GM18498 (cell line): ENCODE measurements at regions not wholly inside any gene's neighbourhood (a gene's known extent, or its start where the extent isn't known, plus 50 kb on each side); places are given as distances from the start of the nearest gene placed in this dataset.

ENCODE experiments used
- ATAC-seq: cut with Tn5 transposase; IDR thresholded peaks from one replicate; pipeline ENCODE4 v1.9.1; 2021; ENCODE audit warnings: mild to moderate bottlenecking, moderate library complexity; ENCODE audit not compliant: unreplicated experiment

DNA sequence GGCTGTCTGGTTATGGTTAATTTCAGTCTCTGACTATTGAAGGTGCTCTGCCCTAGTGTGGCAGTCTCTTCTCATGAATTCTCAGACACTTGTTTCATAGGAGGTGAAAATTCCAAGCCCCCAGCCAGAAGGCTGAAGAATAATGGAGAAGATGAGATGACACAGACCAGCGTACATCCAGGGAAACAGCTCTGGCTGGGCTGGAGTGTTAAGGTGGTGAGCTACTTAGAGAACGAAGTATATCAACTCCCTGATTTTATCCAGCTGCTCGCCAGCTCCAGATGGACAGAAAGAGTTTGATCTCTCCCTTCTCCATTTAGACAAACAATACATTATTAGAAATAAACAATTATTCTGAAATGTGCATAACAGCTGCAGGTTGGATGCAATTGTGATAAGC is 494.5 kb upstream of the RGMA start:
- ATAC-seq, result no peak

DNA sequence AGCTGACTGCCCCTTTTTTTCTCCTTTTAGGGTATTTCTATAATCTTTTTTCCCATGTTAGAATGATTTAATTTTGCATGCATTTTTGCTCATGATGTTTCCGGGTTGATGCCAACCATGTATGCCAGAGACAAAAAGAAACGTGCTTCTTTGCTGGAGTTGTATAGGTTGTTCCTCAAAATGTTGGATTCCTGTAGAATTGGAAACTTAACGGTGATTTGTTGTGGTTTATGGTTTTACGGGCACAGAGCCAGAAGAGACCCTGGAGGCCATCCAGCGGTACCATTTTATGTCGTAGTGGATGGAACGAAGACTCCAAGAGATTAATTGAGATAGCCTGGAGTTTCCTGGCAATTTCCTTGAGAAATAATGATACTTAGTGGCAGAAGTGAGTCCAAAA is 481.5 kb upstream of the RGMA start:
- ATAC-seq, result no peak

DNA sequence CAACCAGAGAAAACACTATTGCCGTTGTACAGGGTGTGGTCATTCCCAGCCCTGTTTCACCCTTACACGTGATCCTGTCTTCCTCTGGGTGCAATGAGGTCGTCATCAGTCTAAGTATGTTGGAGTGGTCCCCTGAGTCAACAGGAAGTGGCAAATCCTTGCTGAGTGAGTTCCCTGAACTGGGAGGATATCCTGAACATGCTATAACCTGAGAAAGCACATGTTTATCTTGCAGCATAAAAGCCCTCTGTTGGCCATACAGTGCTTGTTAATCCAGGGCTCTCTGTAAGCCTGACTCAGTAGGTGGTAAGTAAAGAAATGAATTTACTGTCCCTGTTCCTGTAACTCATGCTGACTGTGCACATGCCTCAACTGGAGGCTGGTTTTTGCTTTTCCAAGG is 477.8 kb upstream of the RGMA start:
- no peak for ATAC-seq

DNA sequence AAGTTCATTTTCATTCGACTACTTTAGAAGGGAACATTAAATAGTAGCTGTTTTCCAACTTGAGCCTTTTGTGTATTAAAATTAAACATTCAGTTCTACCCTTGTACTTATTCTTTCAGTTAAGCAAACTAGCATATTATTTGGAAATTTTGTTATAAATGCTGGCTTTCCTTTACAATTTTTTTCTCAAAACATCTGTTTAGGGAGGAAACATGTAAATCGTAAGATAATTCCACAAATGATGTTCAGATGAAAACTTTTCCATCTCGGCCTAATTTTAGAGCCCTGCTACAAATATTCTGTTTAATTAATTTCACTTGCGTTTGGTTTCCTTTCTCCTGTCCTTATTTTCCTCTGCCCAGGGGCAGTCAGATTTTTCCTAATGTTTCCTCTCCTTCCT is 476.2 kb upstream of the RGMA start:
- no peak for ATAC-seq

DNA sequence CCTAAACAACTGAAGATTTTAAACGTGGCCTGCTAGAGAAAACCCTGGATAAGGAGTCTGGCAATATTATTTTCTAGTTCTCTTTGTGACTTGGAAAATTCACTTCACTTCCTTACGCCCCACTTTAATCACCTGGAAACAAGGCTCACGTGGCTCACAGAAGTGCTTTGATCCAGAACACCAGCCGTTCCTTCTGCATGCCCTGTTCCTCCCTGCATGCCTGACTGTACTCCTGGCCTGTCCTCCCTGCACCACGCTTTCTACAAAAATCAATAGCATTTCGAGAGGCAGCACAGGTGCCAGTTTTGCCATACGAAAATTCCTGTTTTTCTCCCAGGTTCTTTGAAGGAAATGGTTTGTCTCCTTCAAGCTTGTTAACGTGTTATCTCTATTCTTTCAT is 474.2 kb upstream of the RGMA start:
- no peak for ATAC-seq

DNA sequence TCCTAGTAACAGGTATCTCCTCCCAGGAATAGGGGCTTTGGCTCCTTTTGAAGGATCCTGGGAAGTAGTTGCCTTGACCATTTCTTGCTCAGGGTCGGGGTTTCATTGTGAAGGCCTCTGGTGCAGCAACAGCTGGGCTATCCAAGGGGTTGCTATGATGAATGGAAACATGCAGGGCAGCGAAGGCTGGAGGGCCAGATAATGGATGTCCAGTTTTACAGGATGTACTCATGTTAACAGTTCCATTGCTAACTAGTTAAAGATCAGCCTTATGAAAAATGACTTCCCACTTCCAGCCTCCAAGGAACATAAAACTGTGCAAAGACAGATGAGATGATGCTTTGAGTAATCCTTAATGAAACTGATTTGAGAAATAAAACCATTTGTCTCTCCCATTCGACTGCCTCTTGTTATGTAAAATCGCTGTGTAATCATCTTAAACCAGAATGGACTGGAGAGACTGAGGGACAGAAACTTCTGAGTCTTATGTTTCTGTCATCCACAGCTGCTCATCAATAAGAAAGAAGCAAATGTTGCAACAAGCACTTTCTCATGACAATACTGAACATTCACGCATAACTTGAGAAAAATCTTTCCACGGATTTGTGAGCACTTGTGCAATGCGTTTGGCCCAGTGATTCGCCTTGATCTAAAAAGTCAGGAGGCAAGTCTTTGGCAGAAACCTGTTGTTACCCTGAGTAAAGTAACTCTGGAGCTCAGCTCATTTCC is 473.5 kb upstream of the RGMA start:
- no peak for ATAC-seq

DNA sequence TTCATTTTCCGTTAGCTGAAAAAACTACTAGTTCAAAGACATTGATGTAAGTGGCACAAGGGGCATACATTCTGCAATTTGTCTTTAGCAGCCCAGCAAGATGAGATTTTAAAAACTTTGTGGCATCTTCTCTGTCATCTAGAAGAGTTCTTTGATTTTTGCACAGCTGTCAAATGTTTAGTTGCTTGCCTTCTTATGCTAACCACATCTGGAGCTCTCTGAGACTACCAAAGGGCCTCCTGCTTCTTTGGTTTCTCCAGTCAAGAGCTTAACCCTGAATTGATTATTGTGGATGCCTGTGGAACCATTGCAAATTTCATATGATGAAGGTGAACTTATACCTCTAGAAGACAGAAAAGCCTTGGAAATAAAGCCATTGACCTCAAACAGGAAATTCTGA is 468.7 kb upstream of the RGMA start:
- ATAC-seq, result no peak

DNA sequence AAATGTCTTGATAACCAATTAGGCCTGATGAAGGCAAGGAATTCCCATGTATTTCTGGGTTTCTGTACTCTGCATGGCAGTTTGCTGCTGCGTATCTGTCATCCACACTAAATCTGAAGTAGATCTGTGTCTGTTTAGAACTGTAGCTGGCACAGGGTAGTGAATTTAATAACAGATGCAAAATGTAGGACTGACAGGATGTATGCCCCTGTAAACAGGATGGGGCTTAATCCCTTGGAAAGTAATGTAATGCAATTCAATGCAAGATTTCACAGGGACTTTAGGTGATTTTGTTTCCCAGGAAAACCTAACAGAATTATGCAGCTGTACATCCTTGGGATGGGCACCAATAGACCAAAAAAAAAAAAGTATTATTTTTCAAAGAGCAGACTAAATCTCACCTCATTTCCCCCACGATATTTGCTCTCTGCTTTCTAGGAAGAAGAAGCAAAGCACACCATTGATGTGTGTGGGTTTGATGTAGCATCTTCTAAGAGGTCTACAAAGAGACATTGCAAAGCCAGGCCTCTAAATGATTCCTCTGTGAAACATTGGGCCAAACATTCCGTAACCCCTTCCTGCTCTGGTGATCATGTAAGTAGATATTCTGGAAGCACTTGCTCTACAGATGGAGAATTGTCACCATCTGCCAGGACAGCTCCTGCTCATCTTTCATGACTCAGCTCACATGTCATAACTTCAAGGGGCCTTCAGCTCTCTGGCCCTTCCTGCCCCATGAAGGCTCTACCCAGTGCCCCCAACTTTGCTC is 464.3 kb upstream of the RGMA start:
- ATAC-seq, result no peak

DNA sequence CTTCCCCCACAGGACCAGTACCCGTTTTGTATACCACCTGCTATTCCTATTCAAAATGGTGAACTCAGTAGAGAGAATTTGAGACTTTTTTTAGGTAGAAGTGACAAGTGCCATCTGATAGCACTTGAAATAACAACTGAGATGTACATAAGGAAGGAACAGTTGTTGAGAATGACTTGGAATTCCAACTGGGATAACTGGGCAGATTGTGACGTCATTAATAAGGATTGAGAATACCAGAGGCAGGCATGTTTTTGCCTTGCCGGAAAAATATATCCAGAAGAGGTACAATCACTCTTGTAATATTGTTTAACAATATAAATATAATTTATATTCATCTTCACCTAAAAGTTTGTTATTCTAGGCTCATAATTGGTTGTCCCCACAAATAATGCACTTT is 454.1 kb upstream of the RGMA start:
- ATAC-seq, result no peak

DNA sequence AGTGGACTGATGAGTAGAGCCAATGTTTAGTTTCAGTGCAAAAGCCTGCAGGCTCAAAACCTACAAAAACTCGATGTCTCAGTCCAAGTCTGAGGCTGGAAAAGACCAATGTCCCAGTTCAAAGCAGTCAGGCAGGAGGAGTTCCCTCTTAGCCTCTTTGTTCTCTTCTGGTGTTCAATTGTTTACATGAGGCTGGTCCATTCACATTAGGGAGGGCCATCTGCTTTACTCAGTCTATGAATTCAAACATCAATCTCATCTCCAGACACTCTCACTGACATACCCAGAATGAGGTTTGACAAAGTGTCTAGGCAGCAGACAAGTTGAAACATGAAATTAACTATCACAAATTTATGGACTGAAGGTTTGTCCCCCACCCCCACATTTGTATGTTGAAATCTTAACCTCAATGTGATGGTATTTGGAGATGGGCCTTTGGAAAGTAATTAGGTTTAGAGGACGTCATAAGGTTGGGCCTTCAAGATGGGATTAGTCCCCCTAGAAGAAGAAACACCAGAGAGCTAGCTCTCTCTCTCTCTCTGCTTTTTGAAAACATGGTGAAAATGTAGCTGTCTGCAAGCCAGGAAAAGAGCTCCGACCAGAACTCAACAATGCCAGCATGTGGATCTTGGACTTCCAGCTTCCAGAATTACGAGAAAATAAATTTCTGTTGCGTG is 438.5 kb upstream of the RGMA start:
- no peak for ATAC-seq

DNA sequence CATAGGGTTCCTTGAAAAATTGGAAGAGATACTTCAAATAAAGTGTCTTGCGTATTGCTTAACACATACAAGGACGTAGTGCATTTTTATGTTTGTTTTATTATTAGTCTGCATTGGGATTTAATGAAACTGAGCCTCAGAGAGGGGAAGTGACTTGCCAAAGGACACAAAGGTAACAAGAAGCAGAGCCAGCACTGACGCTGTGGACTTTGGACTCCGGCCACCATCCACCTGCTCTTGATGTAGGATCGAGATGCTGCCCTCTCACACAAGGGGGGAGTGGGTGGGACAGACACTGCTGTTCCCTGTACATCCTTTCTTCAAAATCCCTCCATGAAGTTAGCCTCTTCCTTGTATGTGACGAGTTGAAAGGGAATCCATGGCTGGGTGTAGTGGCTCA is 435.4 kb upstream of the RGMA start:
- ATAC-seq, result no peak

DNA sequence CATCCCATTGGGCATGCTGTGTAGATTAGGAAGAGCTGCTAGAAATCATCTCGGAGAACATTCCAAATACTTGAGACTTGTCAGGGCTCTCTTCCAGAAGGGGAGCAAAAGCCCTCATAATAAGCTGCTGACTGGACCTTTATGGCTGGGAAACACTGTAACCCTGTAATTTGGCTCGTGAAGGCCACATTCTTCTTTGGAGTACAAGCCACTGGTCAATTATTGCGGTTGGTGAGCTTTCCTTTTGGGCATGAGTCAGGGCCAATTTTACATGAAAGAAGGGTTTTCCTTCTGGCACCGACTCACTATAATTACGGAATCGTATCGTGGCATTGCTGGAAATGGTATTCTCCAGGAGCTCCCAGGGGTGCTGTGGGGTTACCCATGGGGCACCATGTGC is 434.5 kb upstream of the RGMA start:
- ATAC-seq, result no peak

DNA sequence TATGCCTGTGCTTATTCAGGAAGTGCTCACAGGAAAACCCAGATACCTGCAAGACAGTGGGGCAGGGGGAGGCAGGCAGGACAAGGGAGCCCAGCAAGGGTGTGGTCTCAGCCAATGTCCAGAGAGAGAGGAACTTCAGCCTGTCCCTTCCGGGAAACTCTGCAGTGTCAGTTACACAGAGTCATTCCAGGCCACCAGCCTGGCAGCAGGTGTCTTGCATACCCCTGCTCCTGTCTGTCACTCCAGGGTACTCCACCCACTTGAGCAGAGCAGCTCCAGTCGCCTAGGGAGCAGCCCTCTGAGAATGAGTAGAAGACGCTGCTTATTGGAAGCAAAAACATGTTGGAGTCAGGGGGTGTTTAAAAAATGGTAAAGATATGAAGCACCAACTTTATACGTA is 431.2 kb upstream of the RGMA start:
- ATAC-seq, result no peak

DNA sequence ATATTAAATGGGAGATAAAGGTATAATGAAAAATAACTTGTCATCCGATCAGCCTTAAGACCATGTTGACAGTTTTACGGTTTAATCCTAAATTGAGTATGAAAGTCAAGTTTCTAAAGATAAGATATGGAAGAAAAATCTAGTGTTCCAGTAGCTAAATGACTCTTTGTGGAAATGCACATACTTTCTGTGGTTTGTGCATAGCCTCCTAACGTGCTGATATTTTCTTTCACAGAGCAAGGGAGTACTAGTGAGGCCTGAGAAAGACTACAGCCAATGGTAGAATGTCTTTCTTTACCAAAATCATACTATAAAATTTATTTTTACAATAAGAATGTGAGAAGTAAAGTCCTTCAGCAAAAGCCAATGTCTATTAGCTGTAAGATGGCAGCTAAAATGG is 430.6 kb upstream of the RGMA start:
- no peak for ATAC-seq

DNA sequence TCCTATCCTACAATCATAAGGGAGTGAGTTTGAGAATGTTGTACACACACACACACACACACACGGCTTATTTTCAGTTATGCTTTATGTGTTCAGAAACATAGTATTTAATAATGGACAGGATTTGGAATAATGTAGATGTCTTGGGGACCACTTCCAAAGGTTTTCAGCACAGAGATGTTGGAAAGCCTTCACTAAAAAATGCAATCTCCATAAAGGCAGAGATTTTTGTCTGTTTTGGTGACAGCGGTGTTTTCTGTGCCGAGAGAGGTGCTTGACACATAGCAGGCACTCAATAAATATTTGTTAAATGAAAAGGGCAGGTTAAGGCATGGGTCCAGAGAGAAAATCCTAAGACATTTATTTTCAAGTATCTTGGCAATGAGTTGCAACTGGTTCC is 428.2 kb upstream of the RGMA start:
- no peak for ATAC-seq

DNA sequence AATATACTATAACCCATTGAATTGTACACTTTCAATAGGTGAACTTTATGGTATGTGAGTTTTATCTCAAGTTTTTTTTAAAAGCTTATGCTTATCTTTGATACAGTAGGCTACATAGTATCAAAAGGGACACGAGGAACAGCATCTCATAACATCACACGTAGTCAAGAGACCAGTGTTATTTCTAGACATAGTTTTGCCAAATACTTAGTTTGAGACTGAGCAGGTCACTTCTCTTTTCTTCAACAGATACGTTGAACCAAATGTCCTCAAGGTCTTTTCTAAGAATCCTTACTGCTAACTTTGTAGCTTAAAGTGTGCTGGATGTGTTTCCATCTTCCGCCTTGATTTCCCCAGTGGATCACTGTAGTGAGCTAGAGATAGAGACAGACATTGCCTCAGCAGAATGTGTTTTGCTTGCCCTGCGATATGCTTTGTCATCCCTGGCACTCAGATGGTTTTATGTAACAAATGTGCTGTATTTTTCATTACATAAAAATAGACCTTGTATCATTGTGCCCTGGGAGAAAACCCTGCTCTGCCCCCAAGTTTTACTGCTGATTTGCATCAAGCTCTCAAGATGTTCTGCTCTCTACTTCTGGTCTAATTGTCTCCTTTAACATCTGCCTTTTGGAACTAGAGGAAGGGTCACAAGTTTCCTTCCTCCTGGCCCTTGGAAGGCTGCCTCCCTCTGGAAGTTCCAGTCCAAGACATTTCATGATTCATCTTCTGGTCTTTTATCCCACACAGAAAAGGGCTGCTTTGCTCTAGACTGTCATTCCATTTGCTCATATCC is 426.4 kb upstream of the RGMA start:
- ATAC-seq, result no peak

DNA sequence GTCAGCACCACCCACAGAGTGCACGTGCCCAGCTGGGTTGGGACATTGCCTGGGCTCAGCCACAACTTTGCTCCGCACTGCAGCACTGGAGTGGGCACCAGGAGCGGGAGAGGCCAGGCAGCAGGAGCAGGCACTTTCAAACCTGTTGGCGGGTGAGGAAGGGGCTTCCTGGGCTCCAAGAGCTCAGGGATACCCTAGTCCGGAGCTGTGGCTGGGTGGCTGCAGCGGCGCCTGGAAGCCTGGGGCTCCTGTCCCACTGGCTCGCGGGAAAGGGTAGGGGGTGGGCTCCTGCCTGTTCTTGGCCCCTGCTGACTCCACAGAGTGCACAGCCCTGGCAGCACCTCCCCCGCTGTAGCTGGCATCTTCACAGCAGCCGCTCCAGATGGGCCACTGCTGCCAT is 417.6 kb upstream of the RGMA start:
- ATAC-seq, result no peak

DNA sequence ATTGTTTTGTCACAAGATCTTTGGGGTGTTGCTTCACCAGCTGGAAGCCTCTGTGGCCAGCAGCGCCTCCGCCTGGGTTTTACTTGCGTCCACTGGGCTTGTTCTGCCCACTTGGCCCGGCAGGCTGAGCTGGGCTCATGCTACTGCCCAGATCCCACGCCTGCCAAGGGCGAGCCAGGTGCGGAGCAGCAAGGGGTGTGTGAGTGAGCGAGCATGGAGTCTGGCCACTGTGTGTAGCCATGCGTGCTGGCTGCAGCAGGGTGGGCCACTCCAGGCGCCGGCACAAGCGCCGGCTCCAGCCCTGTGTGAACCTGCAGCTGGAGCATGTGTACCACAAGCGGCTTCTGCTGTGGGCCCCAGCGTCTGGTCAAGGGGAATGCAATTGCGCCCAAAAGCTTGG is 416.5 kb upstream of the RGMA start:
- ATAC-seq, result no peak

DNA sequence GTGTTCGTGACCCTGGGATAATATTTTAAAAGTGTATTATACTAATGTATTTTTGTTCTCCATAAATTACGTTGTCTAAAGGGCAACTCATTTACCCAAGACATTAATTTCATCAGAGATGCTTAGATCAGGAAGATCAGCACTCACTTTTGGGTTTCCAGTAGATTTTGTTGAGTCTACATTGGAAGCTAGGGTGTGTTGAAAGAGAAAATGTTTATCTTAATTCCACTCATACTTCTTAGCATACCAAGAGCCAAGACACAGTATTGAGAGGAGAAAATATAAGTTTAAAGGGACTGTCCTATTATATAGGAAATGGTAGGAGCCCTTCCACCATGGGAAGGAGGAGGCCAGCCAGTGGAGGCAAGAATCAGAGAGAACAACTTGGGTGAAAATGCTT is 412.9 kb upstream of the RGMA start:
- ATAC-seq, result no peak

DNA sequence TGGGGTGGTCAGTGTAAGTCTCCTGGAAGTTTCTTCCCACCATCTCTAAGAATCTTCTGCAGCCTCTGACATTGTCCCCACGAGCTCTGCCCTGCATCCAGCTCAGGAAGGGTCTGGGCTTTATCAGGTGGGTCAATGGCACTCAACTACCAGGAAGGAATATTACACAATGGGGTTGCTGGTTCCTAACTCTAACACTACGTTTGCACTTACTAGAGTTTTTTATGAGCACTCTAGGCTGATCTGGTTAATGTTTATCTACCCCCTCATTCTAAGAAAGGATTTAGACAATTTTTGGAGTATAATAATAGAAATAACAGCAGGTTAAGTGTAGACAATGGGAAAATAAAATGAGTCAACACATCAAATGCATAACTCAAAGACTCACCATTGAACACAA is 411.1 kb upstream of the RGMA start:
- no peak for ATAC-seq

DNA sequence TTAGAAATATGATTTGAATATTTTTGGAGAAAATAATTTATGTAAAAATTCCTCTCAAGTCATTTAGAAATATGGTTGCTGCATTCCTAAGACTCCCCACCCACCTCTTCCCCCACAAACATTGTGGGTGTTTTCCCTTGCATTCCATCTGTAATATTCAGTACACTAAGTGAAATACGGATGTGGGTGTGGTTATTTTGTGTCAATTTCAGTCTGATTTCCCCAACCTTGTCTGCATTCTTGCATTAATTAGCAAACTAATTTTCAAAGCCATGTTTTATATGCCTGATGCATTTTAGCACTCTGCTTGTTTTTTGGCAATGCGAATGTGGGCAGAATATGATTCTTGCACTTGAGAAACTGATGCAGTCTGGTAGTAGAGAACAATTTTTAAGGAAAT is 408.3 kb upstream of the RGMA start:
- no peak for ATAC-seq
